ENCODE measurements at regions not wholly inside any gene's neighbourhood (a gene's known extent, or its start where the extent isn't known, plus 50 kb on each side); places are given as distances from the start of the nearest gene placed in this dataset.
A peak's percentile ranks its signal among the peaks of the same experiment; 100 is the strongest.

DNA sequence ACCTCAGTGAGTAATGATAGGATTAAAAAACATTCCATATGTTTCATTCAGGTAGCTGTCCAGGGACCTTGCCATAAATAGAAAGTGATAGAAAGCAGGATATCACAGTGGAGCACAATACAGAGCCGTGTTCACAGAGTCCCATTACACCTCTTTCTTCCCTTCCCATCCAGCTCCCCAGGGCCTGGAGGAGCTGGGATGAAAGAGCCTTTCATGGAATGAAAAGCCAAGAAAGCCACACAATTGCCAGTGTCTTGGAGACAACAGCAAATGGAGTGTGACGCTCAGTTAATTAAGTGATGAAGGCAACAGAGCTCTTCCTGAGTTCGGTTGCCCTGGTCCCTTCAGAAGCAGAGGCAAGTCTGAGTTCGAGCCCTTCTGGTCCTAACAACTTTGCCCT lies 387.3 kb upstream of the PLXNA2 start:
- no peak for DNase-seq (ENCODE audit: low read depth in 1 of 2, low spot score in 1 of 2)

DNA sequence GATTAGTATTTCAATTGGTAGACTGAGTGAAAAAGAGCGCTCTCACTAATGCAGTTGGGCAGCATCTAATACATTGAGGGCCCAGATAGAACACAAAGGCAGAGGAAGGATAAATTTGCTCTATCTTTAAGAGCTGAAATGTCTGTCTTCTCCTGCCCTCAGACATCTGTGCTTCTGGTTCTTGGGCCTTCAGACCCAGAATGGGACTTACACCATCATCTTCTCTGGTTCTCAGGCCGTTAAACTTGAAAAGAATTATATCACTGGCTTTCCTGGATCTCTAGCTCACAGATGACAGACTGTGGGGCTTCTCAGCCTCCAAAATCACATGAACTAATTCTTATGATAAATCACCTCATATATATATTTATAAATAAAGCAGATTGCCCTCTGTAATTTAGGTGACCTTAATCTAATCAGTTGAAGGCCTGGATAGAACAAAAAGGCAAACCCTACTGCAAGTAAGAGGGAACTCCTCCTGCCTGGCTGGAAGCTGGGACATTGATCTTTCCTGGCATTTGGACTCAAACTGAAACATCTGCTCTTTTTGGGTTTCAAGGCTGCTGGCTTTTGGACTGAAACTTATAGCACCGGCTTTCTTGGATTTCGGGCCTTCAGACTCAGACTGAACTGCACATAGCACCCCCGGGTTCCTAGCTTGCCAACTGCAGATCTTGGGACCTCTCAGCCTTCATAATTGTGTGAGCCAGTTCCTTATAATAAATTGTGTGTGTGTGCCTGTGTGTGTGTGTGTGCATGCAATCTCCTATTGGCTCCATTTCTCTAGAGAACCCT lies 390.4 kb upstream of the PLXNA2 start:
- DNase-seq (ENCODE audit: low read depth in 1 of 2, low spot score in 1 of 2): no peak

DNA sequence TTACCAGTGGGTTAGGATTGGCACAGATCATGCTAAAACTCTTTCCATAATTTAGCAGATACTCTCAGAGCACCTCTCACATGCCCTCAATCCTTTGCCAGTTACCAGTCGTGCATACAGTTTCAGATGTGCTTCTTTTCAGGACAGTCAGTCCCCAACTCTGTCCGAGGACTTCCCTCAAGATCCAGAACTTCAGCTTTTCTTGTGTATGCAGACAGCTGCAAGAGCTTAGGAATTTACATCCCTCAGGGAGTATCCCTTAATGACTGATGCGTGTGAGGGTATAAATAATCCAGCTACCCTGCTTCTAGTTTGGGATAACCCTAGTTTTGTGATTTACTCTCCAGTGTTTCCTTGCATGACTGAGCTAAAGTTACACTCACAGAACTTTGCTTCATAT lies 393.0 kb upstream of the PLXNA2 start:
- no peak for DNase-seq (ENCODE audit: low read depth in 1 of 2, low spot score in 1 of 2)

DNA sequence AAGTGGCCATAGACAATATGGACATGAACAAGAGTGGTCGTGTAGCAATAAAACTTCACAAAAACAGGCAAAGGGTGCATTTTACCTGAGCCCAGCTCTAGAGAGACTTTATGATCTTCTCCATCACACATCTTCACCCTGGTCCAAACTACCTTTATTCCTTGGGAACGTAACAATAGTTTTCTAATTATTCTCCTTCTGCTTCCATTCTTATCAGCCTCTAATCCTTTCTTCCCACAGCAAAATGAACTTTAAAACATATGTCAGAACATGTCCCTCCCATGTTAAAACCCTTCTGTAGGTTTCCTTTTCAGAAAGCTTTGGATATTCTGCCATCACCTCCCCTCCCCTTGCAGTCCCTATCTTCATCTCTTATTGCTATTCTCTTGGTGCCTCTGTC lies 395.2 kb upstream of the PLXNA2 start:
- DNase-seq (ENCODE audit: low read depth in 1 of 2, low spot score in 1 of 2): no peak

DNA sequence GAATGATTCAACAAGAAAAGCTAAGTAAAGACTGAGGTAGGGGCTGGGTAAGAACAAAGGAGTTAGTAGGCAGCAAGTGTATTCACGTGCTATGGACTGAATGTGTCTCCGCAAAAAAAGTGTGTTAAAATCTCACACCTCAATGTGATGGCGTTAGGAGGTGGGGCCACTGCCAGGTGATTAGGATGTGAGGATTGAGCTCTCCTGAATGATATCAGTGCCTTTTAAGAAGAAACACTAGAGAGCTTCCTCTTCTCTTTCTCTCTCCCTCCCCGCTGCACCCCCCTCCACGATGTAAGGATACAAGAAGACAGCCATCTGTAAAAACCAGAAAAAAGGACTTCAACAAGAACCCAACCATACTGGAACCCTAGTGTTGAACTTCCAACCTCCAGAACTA lies 396.1 kb upstream of the PLXNA2 start:
- no peak for DNase-seq (ENCODE audit: low read depth in 1 of 2, low spot score in 1 of 2)

DNA sequence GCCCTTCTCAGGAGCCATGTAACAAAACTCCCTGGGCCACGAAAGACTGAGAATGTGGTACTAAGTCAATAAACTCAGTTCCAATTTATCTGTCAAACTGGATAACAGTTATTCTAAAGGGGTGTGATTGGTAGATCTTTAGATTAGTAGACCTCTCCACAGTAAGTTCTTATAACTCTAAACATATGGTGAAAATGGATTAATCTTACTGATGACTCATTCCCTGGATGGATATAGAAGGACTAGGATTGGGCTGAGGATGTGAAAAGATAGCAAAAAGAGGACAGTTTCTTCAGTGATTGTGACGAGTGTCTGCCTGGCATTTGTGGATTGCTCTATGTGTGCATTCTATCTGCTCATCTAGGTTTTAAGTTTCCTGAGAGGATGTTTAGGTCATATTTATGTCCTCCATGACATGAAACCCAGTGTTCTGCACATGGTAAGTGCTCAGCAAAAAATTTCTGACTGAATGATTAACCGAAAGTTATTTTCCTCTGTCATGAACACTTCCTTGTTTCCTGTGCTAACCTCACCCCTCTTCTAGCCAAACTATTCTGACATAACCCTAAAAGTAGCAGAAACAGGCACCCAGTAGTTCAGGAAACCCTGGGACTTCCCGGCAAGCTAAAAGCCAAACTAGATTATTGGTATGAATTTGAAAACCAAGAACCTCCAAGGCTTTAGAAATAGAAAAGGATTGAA lies 397.5 kb upstream of the PLXNA2 start:
- DNase-seq (ENCODE audit: low read depth in 1 of 2, low spot score in 1 of 2): no peak

DNA sequence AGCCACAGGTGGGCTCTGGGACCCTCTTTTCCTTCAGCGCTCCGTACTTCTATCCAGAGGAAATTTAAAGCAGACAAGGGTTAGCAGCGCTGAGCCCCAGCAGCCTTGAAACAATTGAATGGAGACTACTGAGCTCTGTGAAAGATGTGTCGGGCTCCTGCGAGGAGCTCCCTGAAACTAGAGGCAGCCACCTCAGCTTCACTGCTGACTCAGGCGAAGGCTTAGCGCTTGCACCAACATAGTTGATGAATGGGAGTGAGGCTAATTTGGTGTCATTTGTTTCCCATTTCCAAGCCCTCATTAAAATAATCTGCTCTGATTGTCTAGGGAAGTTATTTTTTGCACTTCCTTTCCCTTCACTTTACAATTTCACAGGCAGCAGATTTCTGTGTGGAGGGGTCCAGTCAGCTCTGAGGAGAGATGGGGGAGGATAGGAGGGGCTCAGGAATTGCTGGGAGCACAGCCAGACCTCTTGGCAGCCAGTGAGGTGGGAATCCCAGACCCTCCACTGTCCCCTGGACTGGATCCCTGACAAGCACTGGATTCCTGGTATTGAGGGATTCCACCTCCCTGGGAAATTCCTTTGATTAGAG lies 398.9 kb upstream of the PLXNA2 start:
- no peak for DNase-seq (ENCODE audit: low read depth in 1 of 2, low spot score in 1 of 2)

DNA sequence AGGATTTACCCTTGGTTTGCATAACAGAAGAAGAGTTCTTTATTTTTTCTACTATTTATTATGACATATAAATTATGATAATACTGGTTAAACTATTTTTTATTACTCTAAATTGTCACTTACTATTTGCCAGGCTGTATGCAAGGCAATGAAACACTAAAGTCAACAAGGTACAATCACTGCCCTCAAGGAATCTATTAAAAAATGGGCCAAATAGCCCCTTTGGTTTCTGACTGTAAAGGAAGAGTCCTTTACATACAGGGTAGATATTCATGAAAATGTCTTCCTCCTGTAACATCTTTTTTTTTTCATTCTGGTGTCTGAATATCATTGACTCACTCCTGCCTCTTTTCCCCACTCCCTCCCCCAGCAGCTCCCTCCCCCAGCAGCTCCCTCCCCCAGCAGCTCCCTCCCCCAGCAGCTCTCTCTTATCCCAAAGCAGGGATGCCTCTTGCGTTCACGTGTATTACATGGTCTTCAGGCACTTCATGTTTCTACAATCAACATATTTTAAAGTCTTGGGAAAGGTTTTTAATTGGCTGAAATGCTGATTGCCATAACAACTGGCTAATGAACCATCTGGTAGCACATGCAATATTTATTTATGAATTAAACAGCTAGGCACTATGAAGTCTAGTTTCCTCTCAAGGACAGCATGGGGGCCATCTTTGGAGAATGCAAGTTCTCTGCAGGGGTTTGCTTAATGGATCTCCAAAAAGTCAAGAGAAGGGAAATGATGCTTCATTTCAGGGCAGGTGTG lies 400.4 kb upstream of the PLXNA2 start:
- no peak for DNase-seq (ENCODE audit: low read depth in 1 of 2, low spot score in 1 of 2)

DNA sequence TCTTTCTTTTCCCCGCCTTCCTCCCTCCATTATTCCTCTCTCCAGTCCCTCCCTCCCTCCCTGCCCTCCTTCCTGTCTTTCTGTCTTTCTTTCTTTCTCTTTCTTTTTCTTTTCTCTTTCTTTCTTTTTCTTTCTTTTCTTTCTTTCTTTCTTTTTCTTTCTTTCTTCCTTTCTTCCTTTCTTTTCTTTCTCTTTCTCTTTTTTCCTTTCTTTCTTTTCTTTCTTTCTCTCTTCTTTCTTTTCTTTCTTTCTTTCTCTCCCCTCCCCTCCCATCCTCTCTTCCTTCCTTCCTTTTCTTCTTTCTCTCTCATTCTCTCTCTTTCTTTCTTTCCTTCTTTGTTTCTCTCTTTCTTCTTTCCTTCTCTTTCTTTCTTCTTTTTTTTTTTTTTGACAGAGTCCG lies 402.2 kb upstream of the PLXNA2 start:
- no peak for DNase-seq (ENCODE audit: low read depth in 1 of 2, low spot score in 1 of 2)

DNA sequence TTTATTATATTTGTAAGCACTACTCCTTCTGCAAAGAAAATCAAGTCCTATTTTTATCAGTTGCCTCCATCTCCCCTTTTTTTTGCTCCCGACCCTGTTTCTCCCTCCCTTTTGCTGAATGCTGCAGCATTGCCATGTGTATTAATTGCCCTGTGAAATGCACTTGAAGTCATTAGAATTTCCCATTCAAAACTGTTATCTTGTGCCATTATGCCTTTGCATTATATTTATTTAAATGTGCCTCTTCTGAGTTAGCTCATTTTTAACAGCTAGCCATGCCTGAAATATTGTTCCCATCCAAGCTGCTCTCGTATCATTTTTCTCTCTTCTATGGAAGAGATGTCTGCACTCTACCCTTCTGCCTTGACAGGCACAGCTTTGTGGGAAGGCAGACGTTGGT lies 404.0 kb upstream of the PLXNA2 start:
- no peak for DNase-seq (ENCODE audit: low read depth in 1 of 2, low spot score in 1 of 2)

DNA sequence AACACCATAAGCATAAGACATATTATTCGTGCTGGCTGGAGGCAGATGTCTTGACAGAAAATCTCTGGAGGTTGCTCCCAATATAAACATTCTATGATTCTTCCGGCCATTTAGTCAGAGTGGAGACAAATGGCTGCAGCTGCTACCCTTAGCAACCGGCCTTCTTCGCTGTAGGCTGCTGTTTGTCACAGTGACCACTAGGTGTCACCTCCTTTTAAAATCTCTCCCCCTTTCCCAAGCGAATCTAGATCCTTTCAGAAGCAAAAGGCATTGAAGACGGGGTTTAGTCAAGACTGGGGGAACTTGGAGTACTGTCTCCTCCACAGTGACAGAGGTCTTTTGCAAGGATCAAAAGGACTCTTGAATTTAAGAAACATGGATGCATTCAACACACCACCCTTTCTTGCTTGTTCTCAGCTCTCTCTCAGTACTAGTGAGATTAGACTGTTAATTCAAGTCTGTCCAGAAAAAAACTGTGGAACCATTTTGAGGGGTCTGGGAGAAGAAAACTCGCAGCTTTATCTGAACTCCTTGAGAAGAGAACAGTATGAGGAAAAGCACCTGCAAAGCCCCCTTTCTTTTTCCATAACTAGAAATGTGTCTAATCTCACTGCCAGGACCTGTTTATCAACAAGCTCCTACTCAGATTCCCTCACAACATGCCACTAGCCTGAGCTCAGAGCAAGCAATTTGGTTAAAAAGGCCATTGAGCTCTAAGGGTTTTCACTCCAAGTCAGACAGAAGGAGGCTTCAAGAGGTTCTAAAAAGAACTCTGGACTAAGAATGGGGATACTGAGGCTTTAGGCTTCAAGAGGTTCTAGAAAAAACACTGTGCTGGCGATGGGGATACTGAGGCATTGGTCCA lies 408.3 kb upstream of the PLXNA2 start:
- DNase-seq (ENCODE audit: low read depth in 1 of 2, low spot score in 1 of 2): peak in 1 of 2 donors; percentile 0

DNA sequence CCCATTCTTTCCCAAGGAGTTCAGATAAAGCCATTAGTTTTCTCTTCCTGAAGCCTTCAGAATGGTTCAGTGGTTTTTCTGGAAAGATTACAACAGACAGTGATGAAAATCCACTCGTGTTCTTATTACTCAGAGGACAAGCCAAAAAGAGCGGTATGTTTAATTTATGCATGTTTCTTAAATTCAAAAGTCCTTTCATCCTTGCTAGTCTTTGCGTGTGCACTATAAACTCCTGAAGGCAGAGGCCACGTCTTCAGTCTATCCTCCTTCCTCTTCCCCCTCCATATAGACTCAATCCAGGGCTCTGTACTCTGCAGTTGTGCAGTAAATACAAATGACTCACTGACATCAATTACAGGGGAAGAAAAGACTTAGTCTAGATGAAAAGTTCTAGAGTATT lies 409.2 kb upstream of the PLXNA2 start:
- no peak for DNase-seq (ENCODE audit: low read depth in 1 of 2, low spot score in 1 of 2)

DNA sequence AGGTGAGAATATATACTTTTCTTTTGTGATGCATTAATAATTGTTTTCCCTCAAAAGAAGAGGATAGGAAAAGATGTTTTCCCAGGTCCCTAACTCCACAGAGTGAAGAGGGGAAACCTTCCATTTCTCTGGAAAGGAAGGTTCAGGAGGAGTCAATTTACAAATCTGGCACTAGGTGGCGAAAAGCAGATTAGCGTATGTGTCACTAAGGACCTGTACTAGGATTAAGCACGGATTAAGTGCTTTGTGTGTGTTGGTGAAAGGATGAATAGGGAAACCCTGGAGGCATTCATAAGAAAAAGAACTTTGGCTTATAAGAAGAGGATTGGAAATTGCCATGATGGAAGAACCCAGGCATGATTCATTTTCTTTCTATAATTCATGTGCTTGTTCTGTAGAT lies 410.1 kb upstream of the PLXNA2 start:
- no peak for DNase-seq (ENCODE audit: low read depth in 1 of 2, low spot score in 1 of 2)

DNA sequence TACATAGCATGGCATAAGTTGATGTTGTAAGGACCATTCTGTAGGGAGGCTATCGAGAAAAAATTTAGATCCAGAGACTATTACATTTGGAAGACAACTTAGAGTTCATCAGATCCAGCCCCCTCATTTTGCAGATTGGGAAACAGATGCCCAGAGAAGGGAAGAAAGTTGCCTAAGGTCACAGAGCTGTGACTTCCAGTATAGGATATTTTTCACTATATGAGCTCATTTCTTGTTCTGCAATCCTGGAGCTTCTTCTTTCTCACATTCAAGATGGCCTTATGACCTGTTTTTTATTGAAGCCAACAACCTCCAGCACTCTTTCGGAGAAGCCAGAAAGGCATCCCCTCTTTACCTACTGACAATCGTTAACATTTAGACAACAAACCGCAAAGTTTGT lies 421.8 kb upstream of the PLXNA2 start:
- DNase-seq (ENCODE audit: low read depth in 1 of 2, low spot score in 1 of 2): no peak

DNA sequence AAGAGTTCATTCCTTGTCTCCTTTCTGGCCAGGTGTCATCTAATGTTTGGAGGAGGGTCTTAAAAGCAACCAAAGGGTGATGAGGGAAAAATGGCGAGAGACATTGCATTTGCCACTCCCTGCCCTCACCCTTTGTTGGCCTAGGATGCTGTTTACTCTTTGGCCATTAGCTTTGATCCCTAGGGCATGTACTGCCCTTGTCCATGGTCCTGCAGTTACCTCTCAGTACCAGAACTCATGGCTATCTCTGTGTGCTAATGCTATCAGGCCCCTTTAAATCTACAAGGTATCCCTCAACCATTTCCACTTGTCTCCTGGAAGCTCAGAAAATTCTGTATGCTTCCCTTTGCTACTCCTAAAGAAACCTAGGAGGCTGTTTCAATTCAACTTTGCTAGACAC lies 424.8 kb upstream of the PLXNA2 start:
- DNase-seq (ENCODE audit: low read depth in 1 of 2, low spot score in 1 of 2): no peak

DNA sequence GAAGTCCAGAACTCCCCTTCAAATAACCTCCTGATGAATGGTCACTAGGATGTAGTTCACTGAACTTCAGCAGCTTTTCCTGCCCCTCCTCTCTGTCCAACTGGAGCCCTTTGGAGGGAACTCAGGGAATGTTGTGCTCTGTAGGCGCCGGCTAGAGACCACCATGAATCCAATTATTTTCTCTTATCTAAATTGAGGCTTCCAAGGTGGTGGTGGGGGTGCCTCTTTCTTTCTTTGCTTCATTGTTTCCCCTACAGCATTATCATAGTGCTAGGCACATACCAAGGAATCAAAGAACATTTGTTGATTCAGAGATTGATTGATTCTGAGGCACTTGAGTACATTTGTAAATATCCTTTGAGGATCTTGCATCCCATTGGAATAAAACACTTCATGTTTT lies 426.6 kb upstream of the PLXNA2 start:
- no peak for DNase-seq (ENCODE audit: low read depth in 1 of 2, low spot score in 1 of 2)

DNA sequence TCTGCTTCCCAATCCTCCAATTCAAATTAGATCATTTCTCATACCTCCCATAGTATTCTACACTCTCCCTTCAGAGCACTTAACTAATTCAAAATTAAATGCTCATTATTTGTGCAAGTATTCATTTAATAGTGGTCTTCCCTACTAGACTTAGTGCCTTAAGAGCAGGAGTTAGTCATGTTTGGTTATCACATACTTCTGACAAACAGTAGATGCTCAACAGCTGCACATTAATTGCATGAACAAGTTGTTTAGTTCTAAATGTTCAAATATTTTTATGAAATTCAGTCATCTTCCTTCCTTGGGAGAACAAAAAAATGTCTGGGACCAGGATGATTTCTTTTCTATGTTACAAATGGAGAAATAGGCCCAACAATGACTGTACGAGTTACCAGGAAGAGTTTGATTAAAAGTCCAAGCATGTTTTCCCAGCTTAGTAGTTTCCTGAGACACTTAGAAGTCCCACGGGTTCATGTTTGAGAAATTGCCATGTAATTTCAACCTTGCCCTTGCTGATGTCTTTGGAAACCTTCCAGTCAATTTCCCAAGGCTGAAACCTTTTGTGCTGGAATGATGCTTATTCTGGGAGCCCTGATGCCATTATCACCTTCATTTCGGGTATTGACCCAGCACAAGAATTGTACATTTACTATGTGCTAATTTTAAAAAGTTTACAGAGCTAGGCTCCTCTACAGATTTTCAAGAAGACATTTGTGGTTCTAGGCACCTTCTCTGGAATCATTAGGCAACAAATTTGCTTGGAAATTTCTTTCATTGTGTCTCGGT lies 437.9 kb upstream of the PLXNA2 start:
- DNase-seq (ENCODE audit: low read depth in 1 of 2, low spot score in 1 of 2): no peak

DNA sequence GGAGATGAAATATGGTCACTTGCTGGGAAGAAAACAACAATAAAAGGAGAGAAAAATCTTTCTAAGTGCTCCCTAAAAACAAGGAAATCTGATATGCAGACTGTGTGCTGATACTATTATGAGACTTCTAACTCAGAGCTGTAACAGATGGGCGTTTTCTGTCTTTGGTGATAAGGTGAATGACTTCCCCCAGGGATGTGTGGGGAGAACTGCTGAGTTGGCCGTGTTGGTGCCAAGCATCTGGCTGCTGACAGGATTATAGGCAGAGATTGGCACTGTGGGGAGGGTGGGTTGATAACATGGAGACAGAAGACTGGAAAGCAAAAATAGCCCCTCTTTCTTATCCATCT lies 438.5 kb upstream of the PLXNA2 start:
- no peak for DNase-seq (ENCODE audit: low read depth in 1 of 2, low spot score in 1 of 2)

DNA sequence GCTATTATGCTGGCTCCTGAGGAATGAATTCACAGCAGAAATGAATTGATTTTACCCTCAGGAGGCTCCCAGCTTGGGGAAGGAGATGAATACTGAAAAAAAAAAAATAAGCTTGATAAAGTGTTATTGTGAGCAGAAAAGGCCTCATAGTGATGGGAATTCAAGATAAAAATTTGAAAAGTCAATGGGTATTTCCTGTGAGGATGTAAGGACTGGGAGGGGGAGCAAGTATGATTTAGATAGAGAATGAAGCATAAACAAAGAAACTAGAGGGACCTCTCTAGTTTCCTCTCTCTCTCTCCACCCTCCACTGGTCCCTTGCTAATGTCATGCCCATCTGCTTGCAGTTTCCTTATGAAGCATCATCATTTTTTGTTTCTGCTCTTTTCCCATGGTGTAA lies 439.0 kb upstream of the PLXNA2 start:
- no peak for DNase-seq (ENCODE audit: low read depth in 1 of 2, low spot score in 1 of 2)

DNA sequence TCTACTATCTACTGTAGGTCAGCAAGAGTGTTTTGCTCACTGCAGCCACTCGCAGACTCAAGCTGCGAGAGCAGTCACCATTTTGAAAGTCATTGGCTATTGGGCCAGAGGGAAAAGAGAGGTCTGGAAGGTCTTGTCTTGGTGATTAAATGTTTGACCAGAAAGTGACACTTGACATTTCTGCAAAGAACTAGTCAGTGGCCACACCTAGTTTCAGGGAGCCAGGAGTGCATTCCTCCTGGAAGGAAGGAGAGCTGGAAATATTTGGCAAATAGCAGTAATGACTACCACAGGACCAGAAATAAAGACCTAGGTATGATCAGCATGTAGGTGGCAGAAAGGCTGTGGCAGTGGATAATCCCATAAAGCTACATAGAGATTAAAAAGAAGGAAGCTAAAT lies 440.0 kb upstream of the PLXNA2 start:
- DNase-seq (ENCODE audit: low read depth in 1 of 2, low spot score in 1 of 2): no peak
